ENCODE measurements at regions not wholly inside any gene's neighbourhood (a gene's known extent, or its start where the extent isn't known, plus 50 kb on each side); places are given as distances from the start of the nearest gene placed in this dataset.

DNA sequence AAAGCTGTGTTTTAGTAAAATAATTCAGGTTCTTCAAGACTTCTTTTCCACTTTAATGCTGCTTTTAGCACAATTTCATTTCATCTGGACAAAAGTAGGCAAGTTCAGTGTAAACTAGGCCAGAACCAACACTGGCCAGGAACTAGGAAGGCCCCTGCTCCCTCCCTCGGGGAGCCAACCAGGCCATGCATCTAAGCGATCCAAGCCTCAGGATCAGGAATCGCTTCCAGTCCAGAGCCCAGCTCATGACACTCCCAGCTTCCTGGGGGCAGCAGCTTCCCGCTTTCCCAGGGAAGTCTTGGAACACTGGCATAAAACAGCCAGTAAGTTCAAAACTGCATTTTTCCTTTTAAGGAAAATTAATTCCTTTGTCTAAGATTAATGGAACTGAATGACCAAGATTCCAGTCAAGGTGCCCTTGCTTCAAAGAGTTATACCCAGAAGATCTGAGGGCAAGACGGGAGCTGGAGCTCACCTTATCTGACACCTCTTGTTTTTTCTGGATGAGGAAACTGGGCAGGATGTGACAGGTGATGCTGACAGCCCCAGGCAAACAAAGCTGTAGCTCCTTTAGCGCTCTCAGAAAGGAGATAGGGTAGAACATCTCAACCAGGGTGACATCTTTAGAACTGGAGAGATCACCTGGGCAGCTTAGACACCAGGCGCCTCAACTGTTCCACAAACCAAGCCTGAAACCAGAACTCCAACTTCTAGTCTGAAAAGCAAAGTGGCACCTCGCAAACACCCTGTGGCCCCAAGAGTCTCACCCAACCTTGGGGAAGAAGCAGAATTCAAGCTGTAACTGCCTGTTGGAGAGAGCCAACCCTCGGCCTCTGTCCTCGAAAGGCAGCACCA lies 61.4 kb upstream of the PNMA1 start:
- no peak overlapping the region for H3K4me3 ChIP-seq (ENCODE audit: low read depth, low read length)
- DNase-seq (ENCODE audit: low read depth, low spot score): no peak
- TF ChIP-seq, protein P1, sequence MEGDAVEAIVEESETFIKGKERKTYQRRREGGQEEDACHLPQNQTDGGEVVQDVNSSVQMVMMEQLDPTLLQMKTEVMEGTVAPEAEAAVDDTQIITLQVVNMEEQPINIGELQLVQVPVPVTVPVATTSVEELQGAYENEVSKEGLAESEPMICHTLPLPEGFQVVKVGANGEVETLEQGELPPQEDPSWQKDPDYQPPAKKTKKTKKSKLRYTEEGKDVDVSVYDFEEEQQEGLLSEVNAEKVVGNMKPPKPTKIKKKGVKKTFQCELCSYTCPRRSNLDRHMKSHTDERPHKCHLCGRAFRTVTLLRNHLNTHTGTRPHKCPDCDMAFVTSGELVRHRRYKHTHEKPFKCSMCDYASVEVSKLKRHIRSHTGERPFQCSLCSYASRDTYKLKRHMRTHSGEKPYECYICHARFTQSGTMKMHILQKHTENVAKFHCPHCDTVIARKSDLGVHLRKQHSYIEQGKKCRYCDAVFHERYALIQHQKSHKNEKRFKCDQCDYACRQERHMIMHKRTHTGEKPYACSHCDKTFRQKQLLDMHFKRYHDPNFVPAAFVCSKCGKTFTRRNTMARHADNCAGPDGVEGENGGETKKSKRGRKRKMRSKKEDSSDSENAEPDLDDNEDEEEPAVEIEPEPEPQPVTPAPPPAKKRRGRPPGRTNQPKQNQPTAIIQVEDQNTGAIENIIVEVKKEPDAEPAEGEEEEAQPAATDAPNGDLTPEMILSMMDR (IDR thresholded peaks at IDR 0.05; ENCODE audit: low read depth, low read length): no peak
- in situ Hi-C loops (cut with HindIII; ENCODE audit: low sequenced_read_pairs): no loop called here

DNA sequence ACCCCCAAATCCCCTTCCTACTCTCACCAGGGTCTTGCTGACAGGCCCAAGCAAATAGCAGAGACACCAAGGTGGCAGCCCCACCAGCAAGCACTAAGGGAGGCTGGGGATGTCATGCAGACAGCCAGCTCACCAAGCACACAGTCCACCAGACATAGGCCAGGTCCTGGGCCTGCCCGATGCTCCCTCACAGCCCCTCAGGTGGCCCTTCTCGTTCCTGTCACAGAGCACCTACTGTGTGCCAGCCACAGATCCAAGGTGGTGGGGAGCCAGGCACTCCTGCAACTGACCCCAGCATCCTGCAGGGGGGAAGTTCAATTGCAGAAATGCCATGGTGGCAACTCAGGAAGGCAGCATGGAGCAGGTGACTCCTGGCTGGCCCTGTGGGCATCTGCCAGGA lies 60.5 kb upstream of the PNMA1 start:
- TF ChIP-seq, protein P1 (IDR thresholded peaks at IDR 0.05; ENCODE audit: low read depth, low read length): no peak
- DNase-seq (ENCODE audit: low read depth, low spot score): no peak
- in situ Hi-C loops (cut with HindIII; ENCODE audit: low sequenced_read_pairs): no loop called here
- H3K4me3 ChIP-seq (ENCODE audit: low read depth, low read length): no peak overlapping the region

GRCh38 chr14:73774241-73774570 lies 60.0 kb upstream of the PNMA1 start:
- in situ Hi-C loops (cut with HindIII; ENCODE audit: low sequenced_read_pairs): no loop called here
- TF ChIP-seq, protein P1 (IDR thresholded peaks at IDR 0.05; ENCODE audit: low read depth, low read length): no peak
- DNase-seq (ENCODE audit: low read depth, low spot score): no peak
- H3K4me3 ChIP-seq (ENCODE audit: low read depth, low read length): no peak overlapping the region

DNA sequence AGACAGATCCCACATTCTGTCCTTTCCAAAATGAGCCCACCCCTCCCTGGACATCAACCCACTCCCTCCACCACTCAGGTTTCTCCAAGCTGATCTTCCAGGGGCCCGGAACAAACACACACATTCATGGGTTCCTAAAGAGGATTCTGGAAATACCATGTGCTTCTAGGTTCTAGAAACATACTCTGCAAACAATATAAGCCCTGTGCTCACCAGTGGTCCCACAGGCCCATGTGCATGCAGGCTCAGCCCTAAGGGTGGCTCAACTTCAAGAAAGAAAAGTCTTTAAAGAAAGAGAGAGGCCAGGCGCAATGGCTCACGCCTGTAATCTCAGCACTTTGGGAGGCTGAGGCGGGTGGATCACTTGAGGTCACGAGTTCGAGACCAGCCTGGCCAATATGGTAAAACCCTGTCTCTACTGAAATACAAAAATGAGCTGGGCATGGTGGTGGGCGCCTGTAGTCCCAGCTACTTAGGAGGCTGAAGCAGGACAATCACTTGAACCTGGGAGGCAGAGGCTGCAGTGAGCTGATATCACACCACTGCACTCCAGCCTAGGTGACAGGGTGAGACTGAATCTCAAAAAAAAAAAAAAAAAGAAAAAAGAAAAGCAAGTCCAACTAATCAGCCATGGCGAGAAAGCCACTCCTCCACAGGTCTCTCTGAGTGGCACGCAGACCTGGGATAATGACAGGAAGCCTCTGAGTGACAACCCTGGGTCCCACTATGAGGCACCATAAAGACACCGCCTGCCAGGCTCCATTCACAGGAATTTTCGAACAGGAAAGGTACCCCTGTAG lies 59.5 kb upstream of the PNMA1 start:
- TF ChIP-seq, protein P1 (IDR thresholded peaks at IDR 0.05; ENCODE audit: low read depth, low read length): no peak
- in situ Hi-C loops (cut with HindIII; ENCODE audit: low sequenced_read_pairs): no loop called here
- no peak for DNase-seq (ENCODE audit: low read depth, low spot score)
- no peak overlapping the region for H3K4me3 ChIP-seq (ENCODE audit: low read depth, low read length)

DNA sequence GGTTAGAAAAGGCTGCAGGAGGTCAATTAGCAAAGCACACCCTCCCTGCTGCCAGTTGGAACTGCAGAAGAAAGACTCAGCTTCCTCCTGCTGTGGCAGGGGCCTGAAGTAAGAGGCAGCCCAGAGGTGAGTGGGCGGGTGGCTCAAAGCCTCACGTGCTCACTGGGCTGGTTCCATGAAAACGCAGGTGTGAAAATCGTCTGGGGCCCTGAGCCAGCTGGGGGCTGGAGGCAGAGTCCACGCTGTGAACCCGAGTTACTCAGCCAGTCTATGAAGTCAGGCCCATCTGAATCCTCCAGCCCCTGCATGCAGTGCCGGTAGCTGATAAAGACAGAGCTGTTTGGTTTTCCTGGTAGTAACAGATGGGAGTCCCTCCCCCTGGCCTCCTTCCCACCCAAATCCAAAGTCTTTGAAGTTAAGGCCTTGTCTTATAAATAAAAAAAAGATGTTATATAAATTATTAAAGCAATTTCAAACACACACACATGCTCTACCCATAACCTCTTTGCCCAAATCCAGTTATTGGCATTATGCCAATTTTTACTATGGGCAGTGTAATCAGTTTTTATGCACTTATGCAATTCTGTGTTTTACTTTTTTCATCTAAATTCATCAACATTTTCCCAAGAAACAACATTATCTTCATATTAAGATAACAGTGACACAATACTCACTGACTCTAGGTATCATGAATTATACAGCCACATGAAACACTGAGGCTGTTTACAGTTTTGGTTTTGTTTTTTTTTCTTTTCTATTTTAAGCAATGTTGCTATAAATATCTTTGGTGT lies 57.9 kb upstream of the PNMA1 start:
- DNase-seq (ENCODE audit: low read depth, low spot score): peak; percentile 69
- in situ Hi-C loops (cut with HindIII; ENCODE audit: low sequenced_read_pairs): no loop called here
- no peak overlapping the region for H3K4me3 ChIP-seq (ENCODE audit: low read depth, low read length)
- TF ChIP-seq, protein P1 (IDR thresholded peaks at IDR 0.05; ENCODE audit: low read depth, low read length): no peak

All from astrocyte of the spinal cord (primary cell).